ENCODE measurements at regions not wholly inside any gene's neighbourhood (a gene's known extent, or its start where the extent isn't known, plus 50 kb on each side); places are given as distances from the start of the nearest gene placed in this dataset.

GRCh38 chr4:130576218-130576617, 1480.3 kb downstream of the C4orf33 start:
- DNase-seq (ENCODE audit: low spot score): no peak
- Histone ChIP-seq H3K27me3 (replicated peaks; ENCODE audit: insufficient read depth) (no peaks in the 10 kb centered on the region), H3K4me3 (no peak overlapping the region), H3K9me3 (no peaks in the 10 kb centered on the region), H3K36me3 (no peaks in the 10 kb centered on the region), H3K4me1 (ENCODE audit: control insufficient read depth in 1 of 2, low read depth in 2 of 2) (no peaks in the 10 kb centered on the region), H3K27ac (no peak overlapping the region)
- no peak for TF ChIP-seq CTCF (IDR thresholded peaks at IDR 0.05)
- no peak for ATAC-seq (ENCODE audit: insufficient number of reproducible peaks, low FRiP score, low read depth)

GRCh38 chr4:130591091-130591490, 1495.1 kb downstream of the C4orf33 start:
- Histone ChIP-seq H3K27me3 (replicated peaks; ENCODE audit: insufficient read depth) (no peaks in the 10 kb centered on the region), H3K4me1 (ENCODE audit: control insufficient read depth in 1 of 2, low read depth in 2 of 2) (no peaks in the 10 kb centered on the region), H3K27ac (no peak overlapping the region), H3K36me3 (no peaks in the 10 kb centered on the region), H3K4me3 (no peak overlapping the region), H3K9me3 (no peaks in the 10 kb centered on the region)
- DNase-seq (ENCODE audit: low spot score) (no peak), ATAC-seq (ENCODE audit: insufficient number of reproducible peaks, low FRiP score, low read depth) (no peak)
- no peak for TF ChIP-seq CTCF (IDR thresholded peaks at IDR 0.05)

GRCh38 chr4:130600706-130601105, 1504.8 kb downstream of the C4orf33 start:
- Histone ChIP-seq H3K9me3 (no peaks in the 10 kb centered on the region), H3K27ac (no peak overlapping the region), H3K4me1 (ENCODE audit: control insufficient read depth in 1 of 2, low read depth in 2 of 2) (no peaks in the 10 kb centered on the region), H3K27me3 (replicated peaks; ENCODE audit: insufficient read depth) (no peaks in the 10 kb centered on the region), H3K36me3 (no peaks in the 10 kb centered on the region), H3K4me3 (no peak overlapping the region)
- ATAC-seq (ENCODE audit: insufficient number of reproducible peaks, low FRiP score, low read depth): no peak
- DNase-seq (ENCODE audit: low spot score): no peak
- TF ChIP-seq CTCF (IDR thresholded peaks at IDR 0.05): no peak

GRCh38 chr4:130603043-130603442, 1507.1 kb downstream of the C4orf33 start:
- H3K4me3 ChIP-seq: no peak overlapping the region
- no peak for DNase-seq (ENCODE audit: low spot score)
- no peaks in the 10 kb centered on the region for H3K27me3 ChIP-seq (replicated peaks; ENCODE audit: insufficient read depth)
- no peaks in the 10 kb centered on the region for H3K9me3 ChIP-seq
- no peaks in the 10 kb centered on the region for H3K36me3 ChIP-seq
- TF ChIP-seq CTCF (IDR thresholded peaks at IDR 0.05): no peak
- ATAC-seq (ENCODE audit: insufficient number of reproducible peaks, low FRiP score, low read depth): no peak
- no peaks in the 10 kb centered on the region for H3K4me1 ChIP-seq (ENCODE audit: control insufficient read depth in 1 of 2, low read depth in 2 of 2)
- no peak overlapping the region for H3K27ac ChIP-seq

DNA sequence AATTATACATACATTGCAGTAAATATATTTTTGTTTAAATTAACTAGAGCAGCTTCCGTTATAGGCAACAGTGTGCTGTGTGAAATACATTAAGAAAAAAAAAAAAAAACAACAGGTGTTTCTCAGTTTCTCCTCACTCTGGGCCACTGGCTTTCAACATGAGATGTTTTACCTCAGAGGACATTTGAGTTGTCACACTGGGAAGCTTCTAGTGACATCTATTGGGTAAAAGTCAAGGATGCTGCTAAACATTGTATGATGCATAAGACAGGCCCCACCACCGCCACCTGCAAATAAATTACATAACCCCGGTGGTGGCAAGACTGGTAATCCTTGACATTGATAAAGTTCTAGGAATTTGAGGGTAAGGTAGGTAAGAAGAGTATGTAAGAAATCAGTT, 1512.2 kb downstream of the C4orf33 start:
- no peaks in the 10 kb centered on the region for H3K9me3 ChIP-seq
- no peaks in the 10 kb centered on the region for H3K4me1 ChIP-seq (ENCODE audit: control insufficient read depth in 1 of 2, low read depth in 2 of 2)
- TF ChIP-seq CTCF (IDR thresholded peaks at IDR 0.05): no peak
- no peaks in the 10 kb centered on the region for H3K36me3 ChIP-seq
- H3K27me3 ChIP-seq (replicated peaks; ENCODE audit: insufficient read depth): no peaks in the 10 kb centered on the region
- DNase-seq (ENCODE audit: low spot score) (no peak), ATAC-seq (ENCODE audit: insufficient number of reproducible peaks, low FRiP score, low read depth) (no peak)
- no peak overlapping the region for H3K27ac ChIP-seq
- no peak overlapping the region for H3K4me3 ChIP-seq

Data from thoracic aorta (tissue), 2 donors.